ENCODE measurements at regions not wholly inside any gene's neighbourhood (a gene's known extent, or its start where the extent isn't known, plus 50 kb on each side); places are given as distances from the start of the nearest gene placed in this dataset.

DNA sequence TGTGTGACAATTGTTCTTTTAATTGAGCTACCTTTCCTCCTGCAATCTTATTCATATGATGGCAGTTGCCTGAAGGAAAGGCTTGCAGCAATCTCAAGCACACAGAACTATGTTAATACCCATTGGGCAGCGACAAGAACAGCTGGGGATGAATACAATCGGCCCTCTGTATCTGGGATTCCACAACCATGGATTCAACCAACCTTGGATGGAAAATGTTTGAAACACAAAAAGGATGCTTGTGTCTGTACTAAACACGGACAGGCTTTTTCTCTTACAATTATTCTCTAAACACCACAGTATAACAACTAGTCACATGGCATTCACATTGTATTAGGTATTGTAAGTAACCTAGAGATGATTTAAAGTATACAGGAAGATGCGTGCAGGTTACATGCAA, 256.1 kb upstream of the SIX2 start:
- H3K27ac ChIP-seq (ENCODE audit: low read length) = no peak overlapping the region
- H3K36me3 ChIP-seq (ENCODE audit: insufficient read depth, low read length) = no peaks in the 10 kb centered on the region

DNA sequence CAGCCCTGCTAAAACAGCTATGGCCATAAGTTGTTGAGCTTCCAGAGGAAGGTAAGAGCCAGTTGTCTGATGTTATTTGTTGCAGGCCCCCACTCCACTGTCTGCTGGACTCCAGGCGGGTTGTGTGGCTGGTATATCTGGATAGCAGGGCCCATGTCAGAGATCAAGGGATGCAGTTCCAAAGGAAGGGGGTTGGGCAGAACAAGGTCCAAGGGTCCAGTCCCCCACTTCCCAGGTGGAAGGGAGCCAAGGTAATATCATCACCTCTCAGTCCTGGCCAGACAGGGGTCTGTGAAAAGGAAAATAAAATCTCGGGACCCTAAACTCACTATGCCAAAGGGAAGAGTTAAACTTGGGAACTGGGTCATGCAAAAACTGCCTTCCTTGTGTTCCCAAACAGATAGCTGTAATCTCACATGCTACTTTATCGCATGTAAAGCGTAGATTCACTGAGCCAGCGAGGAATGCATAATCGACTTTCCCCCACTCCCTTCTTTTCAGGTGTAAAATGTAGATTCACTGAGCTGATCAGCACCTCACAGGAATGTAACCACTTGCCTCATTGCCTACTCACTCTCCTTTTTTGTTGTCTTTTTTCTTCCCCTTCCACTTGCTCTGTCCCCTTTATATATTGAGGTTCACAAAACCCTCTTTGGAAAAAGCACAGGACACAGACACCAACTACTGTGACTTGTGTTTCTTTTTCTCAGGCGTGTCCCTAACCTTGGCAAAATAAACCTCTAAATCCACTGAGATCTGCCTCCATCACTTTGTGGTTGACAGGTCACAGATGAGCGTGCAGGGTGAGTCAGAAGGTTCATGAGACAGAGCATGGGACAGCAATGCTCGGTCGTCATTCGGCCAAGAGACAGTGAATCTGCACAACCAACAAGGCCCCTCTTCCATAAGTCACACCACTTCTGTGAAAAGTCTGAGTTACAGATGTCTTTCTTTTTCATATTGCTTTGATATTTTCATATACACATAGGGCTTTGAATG, 255.3 kb upstream of the SIX2 start:
- H2AFZ ChIP-seq (ENCODE audit: low read depth, low read length) = no peak overlapping the region
- TF ChIP-seq, protein P1, sequence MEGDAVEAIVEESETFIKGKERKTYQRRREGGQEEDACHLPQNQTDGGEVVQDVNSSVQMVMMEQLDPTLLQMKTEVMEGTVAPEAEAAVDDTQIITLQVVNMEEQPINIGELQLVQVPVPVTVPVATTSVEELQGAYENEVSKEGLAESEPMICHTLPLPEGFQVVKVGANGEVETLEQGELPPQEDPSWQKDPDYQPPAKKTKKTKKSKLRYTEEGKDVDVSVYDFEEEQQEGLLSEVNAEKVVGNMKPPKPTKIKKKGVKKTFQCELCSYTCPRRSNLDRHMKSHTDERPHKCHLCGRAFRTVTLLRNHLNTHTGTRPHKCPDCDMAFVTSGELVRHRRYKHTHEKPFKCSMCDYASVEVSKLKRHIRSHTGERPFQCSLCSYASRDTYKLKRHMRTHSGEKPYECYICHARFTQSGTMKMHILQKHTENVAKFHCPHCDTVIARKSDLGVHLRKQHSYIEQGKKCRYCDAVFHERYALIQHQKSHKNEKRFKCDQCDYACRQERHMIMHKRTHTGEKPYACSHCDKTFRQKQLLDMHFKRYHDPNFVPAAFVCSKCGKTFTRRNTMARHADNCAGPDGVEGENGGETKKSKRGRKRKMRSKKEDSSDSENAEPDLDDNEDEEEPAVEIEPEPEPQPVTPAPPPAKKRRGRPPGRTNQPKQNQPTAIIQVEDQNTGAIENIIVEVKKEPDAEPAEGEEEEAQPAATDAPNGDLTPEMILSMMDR (IDR thresholded peaks at IDR 0.05; ENCODE audit: poor library complexity, severe bottlenecking) = no peak
- TF ChIP-seq SMC3 (conservative IDR thresholded peaks at IDR 0.05; ENCODE audit: poor library complexity) (no peak), TAF1 (IDR thresholded peaks at IDR 0.05; ENCODE audit: low read depth) (no peak), POLR2AphosphoS5 (IDR thresholded peaks at IDR 0.05) (no peak), EP300 (conservative IDR thresholded peaks at IDR 0.05; ENCODE audit: poor library complexity, severe bottlenecking) (no peak), MXI1 (conservative IDR thresholded peaks at IDR 0.05; ENCODE audit: poor library complexity, severe bottlenecking) (no peak), EZH2 (IDR thresholded peaks at IDR 0.05; ENCODE audit: borderline replicate concordance, insufficient read depth, low read length, poor library complexity, severe bottlenecking) (no peak), RAD21 (conservative IDR thresholded peaks at IDR 0.05) (no peak)
- TF ChIP-seq, protein P2, sequence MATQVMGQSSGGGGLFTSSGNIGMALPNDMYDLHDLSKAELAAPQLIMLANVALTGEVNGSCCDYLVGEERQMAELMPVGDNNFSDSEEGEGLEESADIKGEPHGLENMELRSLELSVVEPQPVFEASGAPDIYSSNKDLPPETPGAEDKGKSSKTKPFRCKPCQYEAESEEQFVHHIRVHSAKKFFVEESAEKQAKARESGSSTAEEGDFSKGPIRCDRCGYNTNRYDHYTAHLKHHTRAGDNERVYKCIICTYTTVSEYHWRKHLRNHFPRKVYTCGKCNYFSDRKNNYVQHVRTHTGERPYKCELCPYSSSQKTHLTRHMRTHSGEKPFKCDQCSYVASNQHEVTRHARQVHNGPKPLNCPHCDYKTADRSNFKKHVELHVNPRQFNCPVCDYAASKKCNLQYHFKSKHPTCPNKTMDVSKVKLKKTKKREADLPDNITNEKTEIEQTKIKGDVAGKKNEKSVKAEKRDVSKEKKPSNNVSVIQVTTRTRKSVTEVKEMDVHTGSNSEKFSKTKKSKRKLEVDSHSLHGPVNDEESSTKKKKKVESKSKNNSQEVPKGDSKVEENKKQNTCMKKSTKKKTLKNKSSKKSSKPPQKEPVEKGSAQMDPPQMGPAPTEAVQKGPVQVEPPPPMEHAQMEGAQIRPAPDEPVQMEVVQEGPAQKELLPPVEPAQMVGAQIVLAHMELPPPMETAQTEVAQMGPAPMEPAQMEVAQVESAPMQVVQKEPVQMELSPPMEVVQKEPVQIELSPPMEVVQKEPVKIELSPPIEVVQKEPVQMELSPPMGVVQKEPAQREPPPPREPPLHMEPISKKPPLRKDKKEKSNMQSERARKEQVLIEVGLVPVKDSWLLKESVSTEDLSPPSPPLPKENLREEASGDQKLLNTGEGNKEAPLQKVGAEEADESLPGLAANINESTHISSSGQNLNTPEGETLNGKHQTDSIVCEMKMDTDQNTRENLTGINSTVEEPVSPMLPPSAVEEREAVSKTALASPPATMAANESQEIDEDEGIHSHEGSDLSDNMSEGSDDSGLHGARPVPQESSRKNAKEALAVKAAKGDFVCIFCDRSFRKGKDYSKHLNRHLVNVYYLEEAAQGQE (IDR thresholded peaks at IDR 0.05; ENCODE audit: borderline replicate concordance) = no peak
- H4K20me1 ChIP-seq (ENCODE audit: insufficient read depth) = no peaks in the 10 kb centered on the region
- H3F3A ChIP-seq (ENCODE audit: insufficient read depth, low read length, poor library complexity, severe bottlenecking) = no peaks in the 10 kb centered on the region
- H3K4me2 ChIP-seq (ENCODE audit: low read length) = no peak overlapping the region
- H3K9ac ChIP-seq (ENCODE audit: low read length) = no peak overlapping the region
- no peaks in the 10 kb centered on the region for H3K36me3 ChIP-seq (ENCODE audit: insufficient read depth, low read length)
- H3K9me2 ChIP-seq (ENCODE audit: insufficient read depth, low read length) = no peaks in the 10 kb centered on the region
- no peaks in the 10 kb centered on the region for H3K9me3 ChIP-seq (ENCODE audit: low read length)
- H3K4me3 ChIP-seq (ENCODE audit: low read length) = no peak overlapping the region
- H3K27ac ChIP-seq (ENCODE audit: low read length) = no peak overlapping the region
- H3K27me3 ChIP-seq (ENCODE audit: insufficient read depth, low read depth, low read length) = no peaks in the 10 kb centered on the region
- H3K79me2 ChIP-seq (replicated peaks; ENCODE audit: insufficient read depth, low read length) = no peaks in the 10 kb centered on the region

More for the DNA sequence above, 256.1 kb upstream of the SIX2 start:
- Histone ChIP-seq H3K79me2 (replicated peaks; ENCODE audit: insufficient read depth, low read length) (no peaks in the 10 kb centered on the region), H3K4me2 (ENCODE audit: low read length) (no peak overlapping the region), H3F3A (ENCODE audit: insufficient read depth, low read length, poor library complexity, severe bottlenecking) (no peaks in the 10 kb centered on the region), H4K20me1 (ENCODE audit: insufficient read depth) (no peaks in the 10 kb centered on the region), H3K4me3 (ENCODE audit: low read length) (no peak overlapping the region), H2AFZ (ENCODE audit: low read depth, low read length) (no peak overlapping the region), H3K9ac (ENCODE audit: low read length) (no peak overlapping the region), H3K9me2 (ENCODE audit: insufficient read depth, low read length) (no peaks in the 10 kb centered on the region), H3K27me3 (ENCODE audit: insufficient read depth, low read depth, low read length) (no peaks in the 10 kb centered on the region), H3K9me3 (ENCODE audit: low read length) (no peaks in the 10 kb centered on the region)
- no peak for TF ChIP-seq RAD21 (conservative IDR thresholded peaks at IDR 0.05)
